Omental fat pad (tissue), 3 donors: ENCODE measurements at regions not wholly inside any gene's neighbourhood (a gene's known extent, or its start where the extent isn't known, plus 50 kb on each side); places are given as distances from the start of the nearest gene placed in this dataset.
"Not testable (repeated sequence)": the region's sequence is repeated elsewhere in the genome, so short reads cannot be mapped to it uniquely, and the experiment has no call there.

Experiments
- ATAC-seq: fragments of 150-250 bp; one replicate; pipeline ENCODE4 v1.9.1; 2016; ENCODE audit warnings: mild to moderate bottlenecking, moderate library complexity; ENCODE audit not compliant: low FRiP score
- DNase-seq: peaks from one replicate; pipeline ENCODE4 v3.0.0-alpha.2; 2019; ENCODE audit warnings: low spot score
- TF ChIP-seq, protein P1 (sequence below), 3 donors: fragments of 450-650 bp; IDR thresholded peaks; one replicate each; pipeline ENCODE4 v1.5.1; 2016 to 2017; ENCODE audit warnings: antibody characterized with exemption in 3 of 3, mild to moderate bottlenecking in 3 of 3, moderate library complexity in 2 of 3

- ATAC-seq = no peak
- no peak for DNase-seq
- TF ChIP-seq, protein P1, sequence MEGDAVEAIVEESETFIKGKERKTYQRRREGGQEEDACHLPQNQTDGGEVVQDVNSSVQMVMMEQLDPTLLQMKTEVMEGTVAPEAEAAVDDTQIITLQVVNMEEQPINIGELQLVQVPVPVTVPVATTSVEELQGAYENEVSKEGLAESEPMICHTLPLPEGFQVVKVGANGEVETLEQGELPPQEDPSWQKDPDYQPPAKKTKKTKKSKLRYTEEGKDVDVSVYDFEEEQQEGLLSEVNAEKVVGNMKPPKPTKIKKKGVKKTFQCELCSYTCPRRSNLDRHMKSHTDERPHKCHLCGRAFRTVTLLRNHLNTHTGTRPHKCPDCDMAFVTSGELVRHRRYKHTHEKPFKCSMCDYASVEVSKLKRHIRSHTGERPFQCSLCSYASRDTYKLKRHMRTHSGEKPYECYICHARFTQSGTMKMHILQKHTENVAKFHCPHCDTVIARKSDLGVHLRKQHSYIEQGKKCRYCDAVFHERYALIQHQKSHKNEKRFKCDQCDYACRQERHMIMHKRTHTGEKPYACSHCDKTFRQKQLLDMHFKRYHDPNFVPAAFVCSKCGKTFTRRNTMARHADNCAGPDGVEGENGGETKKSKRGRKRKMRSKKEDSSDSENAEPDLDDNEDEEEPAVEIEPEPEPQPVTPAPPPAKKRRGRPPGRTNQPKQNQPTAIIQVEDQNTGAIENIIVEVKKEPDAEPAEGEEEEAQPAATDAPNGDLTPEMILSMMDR (IDR thresholded peaks at IDR 0.05) = no peak
These were observed 100.8 kb upstream of the ATP5MC3 start for GRCh38 chr2:175282300-175282699.

DNA sequence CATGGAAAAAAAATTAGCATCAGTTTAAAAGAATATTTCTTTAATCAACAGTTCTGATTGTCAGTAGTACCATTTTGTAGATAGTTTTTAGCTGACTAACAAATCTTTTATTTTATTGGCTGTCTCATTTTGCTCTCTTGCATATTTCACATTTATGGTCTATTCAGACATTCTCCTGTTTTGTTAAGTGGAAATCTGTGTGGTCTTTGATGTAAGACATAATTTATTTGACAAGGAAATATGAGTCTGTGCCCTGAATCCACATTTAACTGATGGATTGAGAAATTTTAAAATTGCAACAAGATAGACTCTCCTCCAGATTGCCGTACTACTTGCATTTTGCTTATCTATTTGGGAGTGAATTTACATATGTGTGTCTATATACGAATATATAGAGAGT lies 96.3 kb upstream of the ATP5MC3 start:
- ATAC-seq (no peak), DNase-seq (no peak)
- TF ChIP-seq, protein P1 (IDR thresholded peaks at IDR 0.05) = no peak

DNA sequence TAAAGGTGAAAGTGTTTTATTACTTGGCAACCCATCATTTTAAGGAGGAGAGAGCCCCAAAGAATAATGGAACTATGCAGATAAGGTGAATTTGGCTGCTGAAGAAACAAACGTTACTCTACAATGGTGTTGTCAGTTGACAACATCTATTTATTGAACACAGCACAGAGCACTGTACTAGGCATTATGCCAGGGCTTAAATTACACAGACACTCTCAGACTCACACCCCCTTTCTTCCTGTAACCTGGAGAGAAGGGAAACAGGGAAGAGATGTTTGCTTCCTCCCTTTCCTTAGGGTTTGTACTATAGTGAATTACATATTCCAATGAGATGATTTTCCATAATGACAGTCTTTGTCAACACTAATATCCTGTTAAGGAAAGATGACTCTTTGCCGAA lies 94.0 kb upstream of the ATP5MC3 start:
- DNase-seq (no peak), ATAC-seq (no peak)
- TF ChIP-seq, protein P1 (IDR thresholded peaks at IDR 0.05) = no peak

DNA sequence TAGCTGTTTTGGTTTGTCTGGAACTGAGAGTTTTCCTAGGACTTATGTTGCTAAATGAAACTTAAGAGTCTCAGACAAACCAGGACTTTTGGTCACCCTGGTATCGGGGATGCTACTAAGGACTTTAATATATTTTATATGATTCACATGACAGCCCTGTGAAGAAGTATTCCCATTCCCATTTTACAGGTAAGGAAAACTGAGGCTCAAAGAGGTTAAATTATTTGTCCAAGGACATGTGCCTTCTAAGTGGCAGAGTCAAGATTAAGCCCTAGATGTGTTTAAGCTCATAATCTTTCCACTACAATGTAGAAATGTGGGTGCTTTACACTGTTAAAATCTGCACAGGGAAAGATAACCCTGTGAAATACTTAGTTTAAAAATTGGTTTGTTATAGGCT lies 77.7 kb upstream of the ATP5MC3 start:
- DNase-seq = no peak
- TF ChIP-seq, protein P1 (IDR thresholded peaks at IDR 0.05) = no peak

DNA sequence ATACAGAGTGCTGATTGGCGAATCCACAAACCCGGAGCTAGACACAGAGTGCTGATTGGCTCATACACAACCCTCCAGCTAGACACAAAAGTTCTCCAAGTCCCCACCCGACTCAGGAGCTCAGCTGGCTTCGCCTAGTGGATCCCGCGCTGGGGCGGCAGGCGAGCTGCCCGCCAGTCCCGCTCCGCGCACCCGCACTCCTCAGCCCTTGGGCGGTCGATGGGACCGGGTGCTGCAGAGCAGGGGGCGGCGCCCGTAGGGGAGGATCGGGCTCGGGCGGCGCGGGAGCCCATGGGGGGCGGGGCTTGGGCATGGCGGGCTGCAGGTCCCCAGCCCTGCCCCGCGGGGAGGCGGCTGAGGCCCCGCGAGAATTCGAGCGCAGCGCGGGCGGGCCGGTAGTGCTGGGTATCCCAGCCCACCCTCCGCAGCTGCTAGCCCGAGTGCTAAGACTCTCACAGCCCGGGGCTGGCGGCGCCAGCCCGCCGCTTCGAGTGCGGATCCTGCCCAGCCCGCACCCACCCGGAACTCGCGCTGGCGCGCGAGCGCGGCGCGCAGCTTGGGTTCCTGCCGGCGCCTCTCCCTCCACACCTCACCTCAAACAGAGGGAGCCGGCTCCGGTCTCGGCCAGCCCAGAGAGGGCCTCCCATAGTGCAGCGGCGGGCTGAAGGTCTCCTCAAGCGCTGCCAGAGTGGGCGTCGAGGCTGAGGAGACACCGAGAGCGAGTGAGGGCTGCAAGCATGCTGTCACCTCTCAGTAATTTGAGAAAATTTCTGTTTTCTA lies 75.5 kb upstream of the ATP5MC3 start:
- TF ChIP-seq, protein P1 (IDR thresholded peaks at IDR 0.05) = no peak
- ATAC-seq = no peak
- no peak for DNase-seq

More for the DNA sequence above, 77.7 kb upstream of the ATP5MC3 start:
- no peak for ATAC-seq

- ATAC-seq, DNase-seq: not testable (repeated sequence)
These were observed 74.9 kb upstream of the ATP5MC3 start for GRCh38 chr2:175256391-175256790.

- DNase-seq (no peak), ATAC-seq (no peak)
- TF ChIP-seq, protein P1 (IDR thresholded peaks at IDR 0.05) = no peak
These were observed 72.4 kb upstream of the ATP5MC3 start for GRCh38 chr2:175253871-175254270.
